Cardiac muscle cell (in vitro differentiated cells and primary cell): ENCODE measurements at regions not wholly inside any gene's neighbourhood (a gene's known extent, or its start where the extent isn't known, plus 50 kb on each side); places are given as distances from the start of the nearest gene placed in this dataset.

Experiments used
- DNase-seq, 2 donors: peaks; one replicate each; pipeline versions ENCODE4 v3.0.0 to v3.0.0-alpha.2; 2010 to 2017; ENCODE audit warnings: low read depth in 1 of 2, low spot score in 1 of 2
- H3K27ac ChIP-seq: fragments of 200-600 bp; sonication (generic); 2 replicates; pipeline ENCODE4 v1.5.1; 2016
- H3K27me3 ChIP-seq: fragments of 200-600 bp; sonication (generic); 2 replicates; pipeline ENCODE4 v1.6.0; 2016; ENCODE audit warnings: control low read depth
- H3K36me3 ChIP-seq: fragments of 200-600 bp; sonication (generic); 2 replicates; pipeline ENCODE4 v1.5.1; 2016; ENCODE audit warnings: control low read depth
- H3K4me1 ChIP-seq: fragments of 200-600 bp; sonication (generic); 2 replicates; pipeline ENCODE4 v1.8.1; 2017; ENCODE audit warnings: low read depth, mild to moderate bottlenecking, mixed run types
- H3K4me3 ChIP-seq: fragments of 200-600 bp; sonication (generic); 2 replicates; pipeline ENCODE4 v1.5.1; 2016; ENCODE audit warnings: mild to moderate bottlenecking
- H3K9me3 ChIP-seq: fragments of 200-600 bp; sonication (generic); 2 replicates; pipeline ENCODE4 v1.5.1; 2017; ENCODE audit warnings: low read depth, mild to moderate bottlenecking, control low read depth
- CTCF ChIP-seq: IDR thresholded peaks from 2 replicates; pipeline ENCODE4 v1.5.1; 2012; ENCODE audit warnings: low read depth, mild to moderate bottlenecking, low read length

DNA sequence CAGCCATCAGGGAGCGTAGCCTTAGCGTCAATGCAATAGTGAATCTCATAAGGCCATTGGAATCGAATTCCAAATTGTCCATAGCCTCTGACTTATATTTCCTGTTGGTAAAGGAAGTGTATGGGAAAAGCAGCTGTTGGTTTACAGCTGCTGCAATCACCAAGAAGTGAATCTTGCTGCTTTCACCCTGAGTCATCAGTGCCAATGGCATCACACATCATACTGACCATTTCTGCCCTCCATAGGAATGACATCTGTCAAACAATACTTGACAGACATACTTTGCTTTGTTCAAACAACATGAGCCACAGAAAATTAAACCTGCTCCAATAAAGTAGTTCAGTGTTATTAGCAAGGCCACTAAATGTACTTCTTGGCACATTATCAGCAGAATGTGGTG is 111.2 kb upstream of the KLHL29 start:
- H3K9me3 ChIP-seq = no peaks in the 10 kb centered on the region
- TF ChIP-seq CTCF = no peak
- no peak overlapping the region for H3K4me3 ChIP-seq
- no peak for DNase-seq
- peaks cover 4% of the 10 kb centered on the region for H3K4me1 ChIP-seq
- no peaks in the 10 kb centered on the region for H3K27me3 ChIP-seq
- H3K36me3 ChIP-seq = no peaks in the 10 kb centered on the region
- no peak overlapping the region for H3K27ac ChIP-seq

DNA sequence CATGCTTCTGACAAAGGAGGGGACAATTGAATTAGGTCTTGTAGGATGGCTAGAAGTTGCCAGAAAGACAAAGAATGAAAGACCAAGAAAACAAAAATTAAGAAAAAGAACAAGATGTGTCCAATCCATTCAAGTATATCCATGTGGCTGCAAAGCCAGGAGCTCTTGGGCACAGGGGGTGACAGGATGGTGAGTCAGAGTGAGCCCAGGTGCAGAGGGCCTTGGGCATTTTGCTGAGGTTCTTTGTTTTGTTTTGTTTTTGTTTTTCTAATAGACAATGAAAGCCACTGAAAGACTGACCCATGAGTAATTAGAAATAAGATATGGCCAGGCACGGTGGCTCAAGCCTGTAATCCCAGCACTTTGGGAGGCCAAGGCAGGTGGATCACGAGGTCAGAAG is 104.6 kb upstream of the KLHL29 start:
- Histone ChIP-seq H3K27ac (no peak overlapping the region), H3K4me1 (no peaks in the 10 kb centered on the region), H3K9me3 (no peaks in the 10 kb centered on the region), H3K27me3 (no peaks in the 10 kb centered on the region), H3K36me3 (no peaks in the 10 kb centered on the region), H3K4me3 (no peak overlapping the region)
- DNase-seq = no peak
- no peak for TF ChIP-seq CTCF

- Histone ChIP-seq H3K27ac (no peak overlapping the region), H3K27me3 (no peaks in the 10 kb centered on the region), H3K4me3 (no peak overlapping the region), H3K36me3 (no peaks in the 10 kb centered on the region), H3K4me1 (peaks cover 12% of the 10 kb centered on the region), H3K9me3 (no peaks in the 10 kb centered on the region)
- peak in 1 of 2 donors; percentile 52 for DNase-seq
- no peak for TF ChIP-seq CTCF
These were observed 101.3 kb upstream of the KLHL29 start for GRCh38 chr2:23283653-23284052.

GRCh38 chr2:23285091-23285800 is 99.7 kb upstream of the KLHL29 start:
- no peak for DNase-seq
- no peaks in the 10 kb centered on the region for H3K9me3 ChIP-seq
- no peak overlapping the region for H3K4me3 ChIP-seq
- H3K27ac ChIP-seq = no peak overlapping the region
- no peaks in the 10 kb centered on the region for H3K36me3 ChIP-seq
- H3K27me3 ChIP-seq = no peaks in the 10 kb centered on the region
- TF ChIP-seq CTCF = no peak
- peaks cover 12% of the 10 kb centered on the region for H3K4me1 ChIP-seq

DNA sequence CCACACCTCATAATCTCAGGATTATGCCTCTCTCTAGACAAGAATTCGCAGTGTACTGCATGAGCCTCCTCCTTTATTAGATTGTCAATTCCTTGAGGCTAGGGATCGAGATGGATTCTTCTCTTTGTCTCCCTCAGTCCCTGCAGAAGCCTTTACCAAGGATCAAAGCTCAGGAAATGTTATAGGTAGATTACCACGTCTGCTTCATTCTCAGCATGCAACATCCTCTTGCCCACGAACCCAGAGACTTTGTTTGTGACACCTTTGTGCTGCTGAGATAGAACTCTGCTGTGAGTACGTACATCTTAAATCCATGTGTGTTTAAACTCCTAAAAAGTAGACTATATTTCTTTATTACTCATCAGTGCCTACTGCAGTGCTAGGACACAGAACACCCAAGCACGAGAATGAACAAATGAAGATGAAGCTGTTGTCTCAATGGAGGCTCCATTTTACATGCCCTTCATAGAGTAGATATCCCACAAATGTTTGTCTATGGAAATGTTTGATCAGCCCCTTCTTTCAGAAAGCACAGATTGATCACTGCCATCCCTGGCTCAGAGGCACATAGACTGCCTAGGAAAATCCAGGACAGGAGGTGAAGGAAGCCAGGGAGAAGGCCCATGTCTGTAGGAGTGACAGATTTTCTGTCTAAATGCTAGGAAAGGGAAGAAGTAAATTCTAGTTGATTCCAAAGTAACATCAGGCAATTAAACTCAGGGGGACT is 98.8 kb upstream of the KLHL29 start:
- no peak for DNase-seq

More for the DNA sequence above, 98.8 kb upstream of the KLHL29 start:
- Histone ChIP-seq H3K27me3 (no peaks in the 10 kb centered on the region), H3K4me1 (peaks cover 12% of the 10 kb centered on the region), H3K27ac (no peak overlapping the region), H3K36me3 (no peaks in the 10 kb centered on the region), H3K4me3 (no peak overlapping the region), H3K9me3 (no peaks in the 10 kb centered on the region)
- TF ChIP-seq CTCF = no peak
